MCF 10A (cell line): ENCODE measurements at regions not wholly inside any gene's neighbourhood (a gene's known extent, or its start where the extent isn't known, plus 50 kb on each side); places are given as distances from the start of the nearest gene placed in this dataset.

ENCODE experiments used
- BruUV-seq: library from RNA; stranded (reverse); fragments of 400-500 nt; replicated peaks from 2 replicates; lab custom pipeline; 2021; lab: Mats Ljungman, UMichigan
- CTCF ChIA-PET: fragments of 300-600 bp; sonication (Branson Sonifier 250); formaldehyde crosslinking; extraction: SDS; loops from one replicate; lab custom pipeline; 2021; ENCODE audit warnings: antibody characterized with exemption, inconsistent platforms; lab: Yijun Ruan, JAX
- POLR2A ChIA-PET: fragments of 300-600, 350-650 bp; sonication (Branson Sonifier 250); formaldehyde crosslinking; extraction: SDS; loops from one replicate; lab custom pipeline; 2020; ENCODE audit warnings: antibody characterized with exemption, inconsistent platforms; lab: Yijun Ruan, JAX
- DNase-seq: peaks from one replicate; pipeline ENCODE4 v3.0.0-alpha.2; 2018; ENCODE audit not compliant: unreplicated experiment
- H3K27ac Mint-ChIP-seq: one replicate; pipeline ENCODE4 v1.8.0; 2022; ENCODE audit warnings: mild to moderate bottlenecking, low read depth, mixed read lengths; ENCODE audit not compliant: unreplicated experiment
- H3K27me3 Mint-ChIP-seq: one replicate; pipeline ENCODE4 v1.8.0; 2022; ENCODE audit warnings: mixed read lengths; ENCODE audit not compliant: insufficient read depth, unreplicated experiment
- H3K36me3 Mint-ChIP-seq: one replicate; pipeline ENCODE4 v1.8.0; 2022; ENCODE audit warnings: mild to moderate bottlenecking, moderate library complexity, mixed read lengths; ENCODE audit not compliant: insufficient read depth, unreplicated experiment
- H3K4me1 Mint-ChIP-seq: one replicate; pipeline ENCODE4 v1.8.0; 2022; ENCODE audit warnings: mixed read lengths; ENCODE audit not compliant: insufficient read depth, unreplicated experiment
- H3K4me3 Mint-ChIP-seq: one replicate; pipeline ENCODE4 v1.8.0; 2022; ENCODE audit warnings: mild to moderate bottlenecking, moderate library complexity, mixed read lengths; ENCODE audit not compliant: unreplicated experiment
- H3K9me3 Mint-ChIP-seq: one replicate; pipeline ENCODE4 v1.8.0; 2022; ENCODE audit warnings: mixed read lengths; ENCODE audit not compliant: unreplicated experiment
- intact Hi-C: fragments of 100-400 bp; cut with micrococcal nuclease; formaldehyde crosslinking; loops from 2 replicates; pipeline ENCODE4 v1.14.1; 2022
- TF ChIP-seq, protein P1 (sequence below): fragments of 200-600 bp; IDR thresholded peaks from one replicate; pipeline ENCODE4 v1.8.0; 2022; ENCODE audit warnings: antibody characterized with exemption, mild to moderate bottlenecking; ENCODE audit not compliant: unreplicated experiment

DNA sequence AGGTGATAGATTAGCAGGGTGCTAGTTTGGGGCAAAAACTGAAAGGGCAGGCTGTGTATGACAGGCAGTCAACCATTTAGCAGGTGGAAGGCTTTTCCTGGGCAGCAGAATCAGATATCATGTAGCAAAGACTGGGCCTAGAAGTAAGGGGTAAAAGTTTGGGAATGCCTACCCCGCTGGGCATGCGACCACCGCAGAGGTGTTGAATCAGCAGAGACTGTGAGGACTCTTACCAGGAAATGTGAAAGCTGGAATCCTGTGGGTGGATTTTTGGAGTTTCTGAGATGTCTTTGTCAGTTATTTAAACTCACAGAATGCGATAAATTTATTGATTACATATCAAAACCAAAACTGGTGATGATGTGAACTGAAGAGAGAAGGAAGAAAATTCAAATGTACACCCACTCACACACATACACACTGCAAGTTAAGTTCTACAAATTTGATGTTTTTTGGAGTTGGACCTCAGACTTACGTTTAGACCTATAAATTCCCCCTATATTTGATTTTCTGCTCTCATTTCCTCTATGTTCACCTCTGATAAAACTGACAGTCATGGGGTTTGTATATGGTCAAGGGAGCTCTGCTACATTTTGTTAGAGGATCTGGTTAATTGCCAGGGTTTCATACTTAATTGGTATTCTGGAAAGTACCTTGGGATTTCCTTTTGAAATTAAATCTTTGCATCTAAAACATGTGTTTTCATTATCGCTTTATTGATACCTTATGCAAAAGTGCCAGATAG lies 333.6 kb downstream of the CSNK1G3 start:
- TF ChIP-seq, protein P1, sequence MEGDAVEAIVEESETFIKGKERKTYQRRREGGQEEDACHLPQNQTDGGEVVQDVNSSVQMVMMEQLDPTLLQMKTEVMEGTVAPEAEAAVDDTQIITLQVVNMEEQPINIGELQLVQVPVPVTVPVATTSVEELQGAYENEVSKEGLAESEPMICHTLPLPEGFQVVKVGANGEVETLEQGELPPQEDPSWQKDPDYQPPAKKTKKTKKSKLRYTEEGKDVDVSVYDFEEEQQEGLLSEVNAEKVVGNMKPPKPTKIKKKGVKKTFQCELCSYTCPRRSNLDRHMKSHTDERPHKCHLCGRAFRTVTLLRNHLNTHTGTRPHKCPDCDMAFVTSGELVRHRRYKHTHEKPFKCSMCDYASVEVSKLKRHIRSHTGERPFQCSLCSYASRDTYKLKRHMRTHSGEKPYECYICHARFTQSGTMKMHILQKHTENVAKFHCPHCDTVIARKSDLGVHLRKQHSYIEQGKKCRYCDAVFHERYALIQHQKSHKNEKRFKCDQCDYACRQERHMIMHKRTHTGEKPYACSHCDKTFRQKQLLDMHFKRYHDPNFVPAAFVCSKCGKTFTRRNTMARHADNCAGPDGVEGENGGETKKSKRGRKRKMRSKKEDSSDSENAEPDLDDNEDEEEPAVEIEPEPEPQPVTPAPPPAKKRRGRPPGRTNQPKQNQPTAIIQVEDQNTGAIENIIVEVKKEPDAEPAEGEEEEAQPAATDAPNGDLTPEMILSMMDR = no peak
- Mint-ChIP-seq H3K27me3 (no peaks in the 10 kb centered on the region), H3K27ac (no peak overlapping the region), H3K4me3 (no peak overlapping the region), H3K9me3 (peaks cover 8% of the 10 kb centered on the region), H3K36me3 (no peaks in the 10 kb centered on the region), H3K4me1 (no peaks in the 10 kb centered on the region)
- intact Hi-C loops = no loop called here
- CTCF ChIA-PET = no interaction called here
- POLR2A ChIA-PET = no interaction called here
- no TSS peak for BruUV-seq
- no peak for DNase-seq

DNA sequence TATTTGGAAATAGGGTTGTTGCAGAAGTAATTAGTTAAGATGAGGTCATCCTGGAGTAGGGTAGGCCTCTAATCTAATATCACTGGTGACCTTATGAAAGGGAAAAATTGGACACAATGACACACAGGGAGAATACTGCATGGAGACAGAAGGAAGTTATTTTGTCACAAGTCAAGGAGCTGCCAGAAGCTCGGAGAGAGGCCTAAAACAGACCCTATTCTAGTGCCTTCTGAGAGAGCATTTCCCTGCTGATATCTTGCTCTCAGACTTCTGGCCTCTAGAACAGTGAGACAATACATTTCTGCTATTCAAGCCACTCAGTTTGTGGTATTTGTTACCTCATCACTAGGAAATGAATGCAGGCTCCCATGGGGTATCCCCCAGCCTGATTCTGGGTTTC lies 332.9 kb downstream of the CSNK1G3 start:
- TF ChIP-seq, protein P1 = no peak
- intact Hi-C loops = no loop called here
- no peaks in the 10 kb centered on the region for H3K4me1 Mint-ChIP-seq
- no peaks in the 10 kb centered on the region for H3K36me3 Mint-ChIP-seq
- H3K27ac Mint-ChIP-seq = no peak overlapping the region
- no TSS peak for BruUV-seq
- no peak for DNase-seq
- CTCF ChIA-PET = no interaction called here
- no peak overlapping the region for H3K4me3 Mint-ChIP-seq
- H3K9me3 Mint-ChIP-seq = peaks cover 8% of the 10 kb centered on the region
- POLR2A ChIA-PET = no interaction called here
- no peaks in the 10 kb centered on the region for H3K27me3 Mint-ChIP-seq

DNA sequence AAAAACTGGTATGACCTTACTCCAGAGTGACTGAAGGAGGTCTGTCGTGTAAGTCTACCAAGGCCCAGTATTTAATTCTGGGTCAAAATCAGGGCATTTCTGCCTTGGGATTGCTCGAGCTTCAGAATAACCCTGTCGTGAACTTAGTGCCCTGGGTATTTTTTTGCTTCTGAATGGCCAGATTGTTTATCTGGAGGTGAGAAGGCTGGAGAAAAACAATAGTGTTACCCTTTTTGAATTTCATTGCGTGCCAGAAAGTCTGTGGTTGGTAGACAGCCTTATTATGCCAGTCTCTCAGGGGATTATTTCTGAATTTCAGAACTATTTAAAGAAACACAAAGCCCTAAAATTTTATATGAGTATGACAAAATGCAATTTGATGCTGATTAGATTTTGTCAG lies 323.4 kb downstream of the CSNK1G3 start:
- DNase-seq = no peak
- POLR2A ChIA-PET = no interaction called here
- TF ChIP-seq, protein P1 = no peak
- H3K36me3 Mint-ChIP-seq = no peaks in the 10 kb centered on the region
- H3K27ac Mint-ChIP-seq = no peak overlapping the region
- no peaks in the 10 kb centered on the region for H3K4me1 Mint-ChIP-seq
- H3K27me3 Mint-ChIP-seq = no peaks in the 10 kb centered on the region
- no TSS peak for BruUV-seq
- intact Hi-C loops = no loop called here
- no peak overlapping the region for H3K4me3 Mint-ChIP-seq
- peaks cover 6% of the 10 kb centered on the region for H3K9me3 Mint-ChIP-seq
- CTCF ChIA-PET = interaction anchor here (0.6 to 0.9 kb wide), 2 partner anchors 19 to 1403 kb away, joined by 3 to 6 read pairs; no protein-coding TSS in a partner anchor

DNA sequence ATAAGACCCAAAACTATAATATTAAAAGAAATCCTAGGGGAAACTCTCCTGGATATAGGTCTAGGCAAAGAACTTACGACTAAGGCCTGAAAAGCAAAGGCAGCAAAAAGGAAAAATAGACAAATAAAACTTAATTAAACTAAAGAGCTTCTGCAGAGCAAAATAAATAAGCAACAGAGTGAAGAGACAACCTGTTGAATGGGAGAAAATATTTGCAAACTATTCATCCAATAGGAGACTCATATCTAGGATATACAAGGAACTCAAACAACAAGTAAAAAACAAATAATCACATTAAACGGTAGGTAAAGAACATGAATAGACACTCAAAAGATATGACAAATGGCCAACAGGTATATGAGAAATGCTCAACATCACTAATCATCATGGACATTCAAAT lies 318.6 kb downstream of the CSNK1G3 start:
- H3K4me1 Mint-ChIP-seq = no peaks in the 10 kb centered on the region
- no peak for DNase-seq
- H3K9me3 Mint-ChIP-seq = peaks cover 14% of the 10 kb centered on the region
- no peak overlapping the region for H3K4me3 Mint-ChIP-seq
- TF ChIP-seq, protein P1 = no peak
- intact Hi-C loops = no loop called here
- H3K27me3 Mint-ChIP-seq = no peaks in the 10 kb centered on the region
- H3K27ac Mint-ChIP-seq = no peak overlapping the region
- CTCF ChIA-PET = no interaction called here
- BruUV-seq = no TSS peak
- POLR2A ChIA-PET = interaction anchor here (0.6 kb wide), 1 partner anchor 19 kb away, joined by 4 read pairs; no protein-coding TSS in a partner anchor
- H3K36me3 Mint-ChIP-seq = no peaks in the 10 kb centered on the region
